SK-N-SH (cell line): ENCODE measurements at regions not wholly inside any gene's neighbourhood (a gene's known extent, or its start where the extent isn't known, plus 50 kb on each side); places are given as distances from the start of the nearest gene placed in this dataset.

Experiments used
- CTCF ChIA-PET: fragments of 300-600, 350-600 bp; formaldehyde crosslinking; extraction: SDS; loops from one replicate; lab custom pipeline; 2021; lab: Yijun Ruan, JAX
- POLR2A ChIA-PET: fragments of 350-600 bp; sonication (Branson Sonifier 250); formaldehyde crosslinking; extraction: SDS; loops from one replicate; lab custom pipeline; 2020; ENCODE audit warnings: antibody characterized with exemption, inconsistent platforms; lab: Yijun Ruan, JAX
- DNase-seq: peaks from one replicate; pipeline ENCODE4 v3.0.0; 2012
- H2AFZ ChIP-seq: fragments of 200-600 bp; sonication (generic); 2 replicates; pipeline ENCODE4 v1.8.1; 2016; ENCODE audit warnings: antibody characterized with exemption, mild to moderate bottlenecking, low read depth
- H3F3A ChIP-seq: fragments of 200-600 bp; sonication (generic); replicated peaks from 2 replicates; pipeline ENCODE3; 2016; ENCODE audit warnings: antibody characterized with exemption, mild to moderate bottlenecking; ENCODE audit not compliant: insufficient read depth
- H3K27ac ChIP-seq, 2 experiments: fragments of 200-500 bp in 1 of 2; fragments of 200-600 bp in 1 of 2; sonication (Bioruptor generic) in 1 of 2; sonication (generic), shearing (Covaris generic) in 1 of 2; 2 replicates each; pipeline versions ENCODE4 v1.5.1 to v1.6.1; 2014 to 2016; ENCODE audit warnings: low read depth in 2 of 2, inconsistent platforms in 1 of 2, low read length in 1 of 2, mild to moderate bottlenecking in 1 of 2, mixed read lengths in 1 of 2
- H3K27me3 ChIP-seq: fragments of 200-600 bp; sonication (generic), shearing (Covaris generic); 2 replicates; pipeline ENCODE4 v1.6.1; 2016; ENCODE audit warnings: mixed run types; ENCODE audit not compliant: insufficient read depth
- H3K36me3 ChIP-seq, 2 experiments: fragments of 200-500 bp in 1 of 2; fragments of 200-600 bp in 1 of 2; sonication (Bioruptor generic) in 1 of 2; sonication (generic) in 1 of 2; replicated peaks in 1 of 2; 2 replicates each; pipeline versions ENCODE3 to v1.5.1; 2014 to 2016; ENCODE audit warnings: low read length in 1 of 2, mild to moderate bottlenecking in 1 of 2; ENCODE audit not compliant: insufficient read depth in 2 of 2, control insufficient read depth in 1 of 2
- H3K4me1 ChIP-seq, 2 experiments: fragments of 200-500 bp in 1 of 2; fragments of 200-600 bp in 1 of 2; sonication (Bioruptor generic) in 1 of 2; sonication (generic), shearing (Covaris generic) in 1 of 2; 2 replicates each; pipeline versions ENCODE4 v1.5.1 to v1.6.1; 2014 to 2016; ENCODE audit warnings: low read depth in 1 of 2, low read length in 1 of 2, mixed run types in 1 of 2; ENCODE audit not compliant: insufficient read depth in 2 of 2, control insufficient read depth in 1 of 2
- H3K4me2 ChIP-seq: fragments of 200-600 bp; sonication (generic), shearing (Covaris generic); 2 replicates; pipeline ENCODE4 v1.6.1; 2017; ENCODE audit warnings: mixed run types
- H3K4me3 ChIP-seq, 2 experiments: fragments of 200-500 bp in 1 of 2; fragments of 200-600 bp in 1 of 2; sonication (Bioruptor generic) in 1 of 2; sonication (generic), shearing (Covaris generic) in 1 of 2; 2 replicates each; pipeline versions ENCODE4 v1.5.1 to v1.8.1; 2014 to 2016; ENCODE audit warnings: low read depth in 2 of 2, inconsistent platforms in 1 of 2, low read length in 1 of 2, mild to moderate bottlenecking in 1 of 2, mixed read lengths in 1 of 2, moderate library complexity in 1 of 2
- H3K79me2 ChIP-seq: fragments of 200-600 bp; sonication (generic); 2 replicates; pipeline ENCODE4 v1.8.1; 2017; ENCODE audit warnings: mild to moderate bottlenecking; ENCODE audit not compliant: insufficient read depth
- H3K9ac ChIP-seq: fragments of 200-600 bp; sonication (generic); 2 replicates; pipeline ENCODE4 v1.6.1; 2017; ENCODE audit warnings: mixed run types
- H3K9me2 ChIP-seq: fragments of 200-600 bp; sonication (generic); 2 replicates; pipeline ENCODE4 v1.6.1; 2017; ENCODE audit warnings: mixed run types
- H3K9me3 ChIP-seq: fragments of 200-600 bp; sonication (generic); 2 replicates; pipeline ENCODE4 v1.6.1; 2017; ENCODE audit warnings: mixed run types, mild to moderate bottlenecking, moderate library complexity
- H4K20me1 ChIP-seq: fragments of 200-600 bp; sonication (generic); 2 replicates; pipeline ENCODE4 v1.6.1; 2017; ENCODE audit warnings: mild to moderate bottlenecking, mixed run types; ENCODE audit not compliant: insufficient read depth
- CTCF ChIP-seq: fragments of 200-600 bp; sonication (generic); IDR thresholded peaks from 2 replicates; pipeline ENCODE4 v1.6.1; 2017; ENCODE audit warnings: antibody characterized with exemption, mild to moderate bottlenecking, moderate library complexity
- EP300 ChIP-seq, 2 experiments: IDR thresholded peaks; 2 replicates each; pipeline versions ENCODE4 v1.4.0 to v1.6.1; 2012; ENCODE audit warnings: borderline replicate concordance in 1 of 2, low read depth in 1 of 2, low read length in 1 of 2
- EZH2phosphoT487 ChIP-seq: fragments of 200-600 bp; sonication (generic); IDR thresholded peaks from 2 replicates; pipeline ENCODE4 v1.6.1; 2017; ENCODE audit warnings: low read depth, mixed run types, mild to moderate bottlenecking, antibody characterized with exemption, moderate library complexity, borderline replicate concordance
- FOSL2 ChIP-seq: IDR thresholded peaks from 2 replicates; pipeline ENCODE4 v1.4.0; 2012; ENCODE audit warnings: low read depth, mild to moderate bottlenecking, moderate library complexity, borderline replicate concordance
- FOXM1 ChIP-seq: IDR thresholded peaks from 2 replicates; pipeline ENCODE4 v1.4.0; 2012; ENCODE audit warnings: low read depth, mild to moderate bottlenecking
- GABPA ChIP-seq: IDR thresholded peaks from 2 replicates; pipeline ENCODE4 v1.4.0; 2012; ENCODE audit warnings: low read depth, mild to moderate bottlenecking
- IRF3 ChIP-seq: fragments of 150-350 bp; IDR thresholded peaks from 2 replicates; pipeline ENCODE4 v1.6.1; 2016; ENCODE audit warnings: mild to moderate bottlenecking, low read depth, low read length
- JUND ChIP-seq: IDR thresholded peaks from 2 replicates; pipeline ENCODE4 v1.4.0; 2012
- MEF2A ChIP-seq: IDR thresholded peaks from 2 replicates; pipeline ENCODE4 v1.4.0; 2012; ENCODE audit warnings: low read depth, borderline replicate concordance
- RAD21 ChIP-seq: IDR thresholded peaks from 2 replicates; pipeline ENCODE4 v1.6.1; 2012; ENCODE audit warnings: mild to moderate bottlenecking, low read length
- REST ChIP-seq: IDR thresholded peaks from 2 replicates; pipeline ENCODE4 v1.6.1; 2012; ENCODE audit warnings: mild to moderate bottlenecking, low read depth, low read length, moderate library complexity
- RFX5 ChIP-seq: IDR thresholded peaks from 2 replicates; pipeline ENCODE4 v1.6.1; 2012; ENCODE audit warnings: mild to moderate bottlenecking, improper control_type of control experiment, low read length
- SMC3 ChIP-seq: IDR thresholded peaks from 2 replicates; pipeline ENCODE4 v1.6.1; 2012; ENCODE audit warnings: low read depth, low read length, improper control_type of control experiment
- TCF12 ChIP-seq: IDR thresholded peaks from 2 replicates; pipeline ENCODE4 v1.4.0; 2012
- USF1 ChIP-seq: IDR thresholded peaks from 2 replicates; pipeline ENCODE4 v1.4.0; 2012; ENCODE audit warnings: low read depth, borderline replicate concordance
- USF2 ChIP-seq: fragments of 150-350 bp; IDR thresholded peaks from 2 replicates; pipeline ENCODE4 v1.6.1; 2017; ENCODE audit warnings: antibody characterized with exemption, low read length, low read depth, borderline replicate concordance
- YY1 ChIP-seq: IDR thresholded peaks from 2 replicates; pipeline ENCODE4 v1.4.0; 2012; ENCODE audit warnings: low read depth, mild to moderate bottlenecking
- ZBTB33 ChIP-seq: IDR thresholded peaks from 2 replicates; pipeline ENCODE4 v1.4.0; 2012; ENCODE audit warnings: low read depth, borderline replicate concordance
- WGBS: methylation state at CpG from one replicate; pipeline ENCODE4 v1.1.6; 2017; ENCODE audit warnings: low lambda C conversion rate; 5-methylcytosine and 5-hydroxymethylcytosine counted together

- Histone ChIP-seq H3K27ac (no peak overlapping the region), H3K9me3 (no peaks in the 10 kb centered on the region), H3K4me1 (peaks cover 0 to 7% of the 10 kb centered on the region in 2 experiments; a peak in 2 of 4 replicates), H3K36me3 (no peaks in the 10 kb centered on the region), H3K9me2 (no peaks in the 10 kb centered on the region), H3K9ac (no peak overlapping the region), H4K20me1 (no peaks in the 10 kb centered on the region), H2AFZ (no peak overlapping the region), H3K79me2 (no peaks in the 10 kb centered on the region), H3K27me3 (no peaks in the 10 kb centered on the region), H3K4me2 (no peak overlapping the region), H3F3A (no peaks in the 10 kb centered on the region), H3K4me3 (no peak overlapping the region)
- ChIA-PET POLR2A (interaction anchor here (0.7 kb wide), 1 partner anchor 1266 kb away, joined by 3 read pairs; no protein-coding TSS in a partner anchor), CTCF (interaction anchor here (1.1 kb wide), 1 partner anchor 20 kb away, joined by 3 read pairs; no protein-coding TSS in a partner anchor)
- WGBS = 34% methylated on average over 2 of the region's 2 CpGs
- no peak for DNase-seq
- no peak for TF ChIP-seq RAD21
- TF ChIP-seq ZBTB33 = no peak
- TF ChIP-seq TCF12 = no peak
- TF ChIP-seq CTCF = no peak
- no peak for TF ChIP-seq YY1
- TF ChIP-seq RFX5 = no peak
- TF ChIP-seq MEF2A = no peak
- TF ChIP-seq SMC3 = no peak
- TF ChIP-seq, all 33 proteins: peak for 0
These were observed 481.5 kb downstream of the TSN start for GRCh38 chr2:122236925-122237324.

- no peaks in the 10 kb centered on the region for H4K20me1 ChIP-seq
- ChIA-PET CTCF (interaction anchor here (1.1 kb wide), 1 partner anchor 19 kb away, joined by 3 read pairs; no protein-coding TSS in a partner anchor), POLR2A (no interaction called here)
- H3K9me3 ChIP-seq = no peaks in the 10 kb centered on the region
- H2AFZ ChIP-seq = no peak overlapping the region
- H3K9ac ChIP-seq = no peak overlapping the region
- no peak overlapping the region for H3K4me3 ChIP-seq
- H3K27ac ChIP-seq = no peak overlapping the region
- H3K4me2 ChIP-seq = no peak overlapping the region
- H3K27me3 ChIP-seq = no peaks in the 10 kb centered on the region
- no peaks in the 10 kb centered on the region for H3K79me2 ChIP-seq
- H3K4me1 ChIP-seq = peaks cover 0 to 4% of the 10 kb centered on the region in 2 experiments; a peak in 2 of 4 replicates
- no peaks in the 10 kb centered on the region for H3F3A ChIP-seq
- 25% methylated on average over 3 of the region's 3 CpGs for WGBS
- no peaks in the 10 kb centered on the region for H3K36me3 ChIP-seq
- no peak for DNase-seq
- H3K9me2 ChIP-seq = no peaks in the 10 kb centered on the region
- TF ChIP-seq FOXM1 (no peak), USF1 (no peak), IRF3 (no peak), EP300 (IDR thresholded peaks at IDR 0.05; ENCODE audit: borderline replicate concordance in 1 of 2, low read depth in 1 of 2, low read length in 1 of 2) (no peak), USF2 (no peak), JUND (no peak), GABPA (no peak), EZH2phosphoT487 (no peak), YY1 (no peak), REST (no peak), FOSL2 (no peak)
These were observed 482.0 kb downstream of the TSN start for GRCh38 chr2:122237450-122237849.
